CD4-positive, alpha-beta memory T cell (primary cell): ENCODE measurements at regions not wholly inside any gene's neighbourhood (a gene's known extent, or its start where the extent isn't known, plus 50 kb on each side); places are given as distances from the start of the nearest gene placed in this dataset.

Experiments used
- CTCF ChIA-PET: fragments of 350-600 bp; sonication (Branson Sonifier 250); formaldehyde crosslinking; loops from one replicate; lab custom pipeline; 2021; ENCODE audit warnings: inconsistent platforms; ENCODE audit not compliant: partially characterized antibody; lab: Charles Lee
- POLR2A ChIA-PET: fragments of 350-600 bp; sonication (Branson Sonifier 250); formaldehyde crosslinking; loops from one replicate; lab custom pipeline; 2021; ENCODE audit not compliant: partially characterized antibody; lab: Charles Lee
- DNase-seq, 5 donors: peaks; one replicate each; pipeline versions ENCODE4 v3.0.0 to v3.0.0-alpha.2; 2020 to 2022; ENCODE audit warnings: mixed read lengths in 1 of 5
- H3K27ac ChIP-seq: one replicate; pipeline ENCODE4 v1.7.0; 2013; ENCODE audit warnings: low read depth, low read length
- H3K27me3 ChIP-seq: 2 replicates; pipeline ENCODE4 v1.7.0; 2013; ENCODE audit warnings: mild to moderate bottlenecking, low read length, moderate library complexity; ENCODE audit not compliant: insufficient read depth
- H3K36me3 ChIP-seq: 2 replicates; pipeline ENCODE4 v1.7.0; 2013; ENCODE audit warnings: mild to moderate bottlenecking, low read length, moderate library complexity; ENCODE audit not compliant: insufficient read depth
- H3K4me1 ChIP-seq: 2 replicates; pipeline ENCODE4 v1.7.0; 2013; ENCODE audit warnings: mild to moderate bottlenecking, low read length, moderate library complexity; ENCODE audit not compliant: insufficient read depth
- H3K4me3 ChIP-seq, 2 donors: one replicate each; pipeline ENCODE4 v1.7.0; 2013; ENCODE audit warnings: low read length in 2 of 2, mild to moderate bottlenecking in 1 of 2
- H3K9me3 ChIP-seq, 2 donors: one replicate each; pipeline ENCODE4 v1.7.0; 2013; ENCODE audit warnings: low read length in 2 of 2, control low read depth in 1 of 2; ENCODE audit not compliant: control insufficient read depth in 1 of 2
- H3K27ac Mint-ChIP-seq, 7 donors: one replicate each; pipeline ENCODE4 v1.8.0; 2020 to 2021; ENCODE audit warnings: mixed read lengths in 7 of 7, mild to moderate bottlenecking in 6 of 7, inconsistent platforms in 3 of 7, moderate library complexity in 3 of 7
- H3K27me3 Mint-ChIP-seq, 2 donors: one replicate each; pipeline ENCODE4 v1.8.0; 2020 to 2021; ENCODE audit warnings: mixed read lengths in 2 of 2
- H3K36me3 Mint-ChIP-seq, 2 donors: one replicate each; pipeline ENCODE4 v1.8.0; 2020 to 2021; ENCODE audit warnings: mixed read lengths in 2 of 2, inconsistent platforms in 1 of 2, mild to moderate bottlenecking in 1 of 2
- H3K4me1 Mint-ChIP-seq, 4 donors: one replicate each; pipeline ENCODE4 v1.8.0; 2020 to 2021; ENCODE audit warnings: mixed read lengths in 4 of 4, mild to moderate bottlenecking in 1 of 4
- H3K4me3 Mint-ChIP-seq, 8 donors: one replicate each; pipeline ENCODE4 v1.8.0; 2020 to 2021; ENCODE audit warnings: mixed read lengths in 8 of 8, mild to moderate bottlenecking in 7 of 8, moderate library complexity in 6 of 8, inconsistent platforms in 3 of 8
- H3K9me3 Mint-ChIP-seq, 8 donors: one replicate each; pipeline ENCODE4 v1.8.0; 2020 to 2021; ENCODE audit warnings: mixed read lengths in 8 of 8, mild to moderate bottlenecking in 5 of 8, inconsistent platforms in 3 of 8, moderate library complexity in 1 of 8
- intact Hi-C: fragments of 100-400 bp; cut with micrococcal nuclease; formaldehyde crosslinking; loops from one replicate; pipeline ENCODE4 v1.15.1; 2023

DNA sequence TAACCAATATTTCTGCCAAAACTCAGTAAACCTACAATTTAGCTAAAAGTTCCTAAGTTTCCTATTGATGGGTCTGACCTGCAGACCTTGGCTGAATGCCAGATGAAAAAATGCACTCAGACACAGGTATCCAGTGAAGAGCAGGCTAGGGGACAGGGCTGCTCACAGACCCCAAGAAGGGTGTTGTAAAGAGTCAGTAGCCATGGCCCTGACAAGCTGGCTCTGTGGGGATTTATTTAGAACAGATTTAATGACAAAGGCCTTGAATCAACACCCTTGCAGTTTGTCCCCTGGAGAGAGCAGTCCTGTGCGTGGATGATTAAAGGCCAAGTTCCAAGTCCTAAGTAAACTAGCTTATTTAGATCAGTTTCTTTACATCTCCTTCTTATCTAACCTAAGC is 1243.2 kb upstream of the ADGRL4 start:
- Histone ChIP-seq H3K9me3 (no peaks in the 10 kb centered on the region), H3K4me3 (no peak overlapping the region), H3K27me3 (no peaks in the 10 kb centered on the region), H3K27ac (no peak overlapping the region), H3K4me1 (no peaks in the 10 kb centered on the region), H3K36me3 (no peaks in the 10 kb centered on the region)
- peaks cover 0 to 24% (median 6%) of the 10 kb centered on the region in 8 donors for H3K9me3 Mint-ChIP-seq
- H3K27ac Mint-ChIP-seq: no peak overlapping the region
- no peaks in the 10 kb centered on the region for H3K36me3 Mint-ChIP-seq
- H3K27me3 Mint-ChIP-seq: no peaks in the 10 kb centered on the region
- no peak overlapping the region for H3K4me3 Mint-ChIP-seq
- intact Hi-C loops: no loop called here
- no peak for DNase-seq
- CTCF ChIA-PET: no interaction called here
- no peaks in the 10 kb centered on the region for H3K4me1 Mint-ChIP-seq
- POLR2A ChIA-PET: no interaction called here

DNA sequence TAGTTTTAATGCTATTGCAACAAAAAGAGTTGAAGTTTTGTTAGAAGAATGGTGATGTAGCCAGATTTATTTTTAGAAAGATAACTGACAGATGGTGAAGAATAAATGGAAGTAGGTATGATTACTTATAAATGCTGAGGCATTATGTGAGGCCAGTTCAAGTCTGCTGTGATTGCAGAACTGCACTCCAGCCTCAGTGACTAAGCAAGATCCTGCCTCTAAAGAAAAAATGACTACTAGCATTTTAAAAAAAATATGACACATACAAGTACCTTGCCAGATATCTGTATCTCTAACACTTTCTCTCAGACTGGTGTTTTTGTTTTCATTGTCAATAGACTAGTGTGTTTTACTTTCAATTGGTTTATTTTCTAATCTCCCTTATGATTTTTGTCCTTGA is 1242.4 kb upstream of the ADGRL4 start:
- Mint-ChIP-seq H3K4me3 (no peak overlapping the region), H3K4me1 (no peaks in the 10 kb centered on the region), H3K27ac (no peak overlapping the region), H3K36me3 (no peaks in the 10 kb centered on the region), H3K27me3 (no peaks in the 10 kb centered on the region), H3K9me3 (peaks cover 0 to 22% (median 6%) of the 10 kb centered on the region in 8 donors)
- H3K27ac ChIP-seq: no peak overlapping the region
- no peaks in the 10 kb centered on the region for H3K36me3 ChIP-seq
- H3K9me3 ChIP-seq: no peaks in the 10 kb centered on the region
- H3K4me3 ChIP-seq: no peak overlapping the region
- intact Hi-C loops: no loop called here
- ChIA-PET POLR2A (no interaction called here), CTCF (no interaction called here)
- no peaks in the 10 kb centered on the region for H3K4me1 ChIP-seq
- H3K27me3 ChIP-seq: no peaks in the 10 kb centered on the region
- DNase-seq: no peak

DNA sequence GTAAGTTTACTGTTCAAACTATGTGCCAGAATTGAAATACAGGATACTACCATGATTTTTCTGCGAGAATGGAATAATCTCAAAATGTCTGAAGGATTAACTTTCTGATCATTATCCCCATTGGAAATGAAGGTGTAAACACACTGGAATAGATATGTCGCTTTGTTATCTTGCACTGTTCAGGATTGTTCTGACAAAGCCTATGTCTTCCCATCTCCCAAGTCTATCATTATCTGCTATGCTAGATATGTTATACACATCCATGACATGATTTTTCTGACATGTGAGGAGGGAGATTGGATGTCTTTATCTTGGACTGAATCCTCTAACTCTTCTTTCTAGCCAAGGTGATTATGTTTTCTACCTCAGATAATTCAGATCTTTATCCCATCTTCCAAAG is 1239.3 kb upstream of the ADGRL4 start:
- H3K27me3 Mint-ChIP-seq: no peaks in the 10 kb centered on the region
- H3K36me3 Mint-ChIP-seq: no peaks in the 10 kb centered on the region
- no peak overlapping the region for H3K27ac Mint-ChIP-seq
- H3K9me3 ChIP-seq: no peaks in the 10 kb centered on the region
- intact Hi-C loops: no loop called here
- no peak for DNase-seq
- no peaks in the 10 kb centered on the region for H3K27me3 ChIP-seq
- ChIA-PET POLR2A (no interaction called here), CTCF (no interaction called here)
- H3K4me3 Mint-ChIP-seq: no peak overlapping the region
- no peak overlapping the region for H3K27ac ChIP-seq
- H3K4me1 Mint-ChIP-seq: no peaks in the 10 kb centered on the region
- H3K4me3 ChIP-seq: no peak overlapping the region
- no peaks in the 10 kb centered on the region for H3K4me1 ChIP-seq
- H3K36me3 ChIP-seq: no peaks in the 10 kb centered on the region
- peaks cover 0 to 22% (median 10%) of the 10 kb centered on the region in 8 donors for H3K9me3 Mint-ChIP-seq

DNA sequence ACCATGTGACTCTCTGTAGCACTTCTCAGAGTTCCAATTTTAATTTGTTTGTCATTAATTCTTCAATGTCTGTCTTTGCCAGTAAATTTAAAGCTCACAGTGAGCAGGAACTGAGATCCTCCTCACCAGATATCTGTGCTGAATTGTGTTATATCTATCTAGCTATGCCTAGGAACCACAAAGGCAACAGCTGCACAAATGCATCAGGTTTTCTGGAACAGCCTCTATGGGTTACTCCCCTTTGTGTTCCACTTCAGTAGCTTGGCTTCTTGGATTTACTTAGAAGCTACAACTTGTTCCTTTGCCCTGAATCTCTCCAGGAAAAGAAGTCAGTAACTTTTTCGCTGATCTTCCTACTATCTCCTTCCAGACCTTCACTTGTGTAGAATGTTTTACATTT is 1237.8 kb upstream of the ADGRL4 start:
- peaks cover 0 to 22% (median 10%) of the 10 kb centered on the region in 8 donors for H3K9me3 Mint-ChIP-seq
- intact Hi-C loops: no loop called here
- Histone ChIP-seq H3K4me3 (no peak overlapping the region), H3K4me1 (no peaks in the 10 kb centered on the region), H3K27me3 (no peaks in the 10 kb centered on the region), H3K27ac (no peak overlapping the region), H3K9me3 (no peaks in the 10 kb centered on the region), H3K36me3 (no peaks in the 10 kb centered on the region)
- DNase-seq: no peak
- no peaks in the 10 kb centered on the region for H3K4me1 Mint-ChIP-seq
- H3K4me3 Mint-ChIP-seq: no peak overlapping the region
- POLR2A ChIA-PET: no interaction called here
- H3K27me3 Mint-ChIP-seq: no peaks in the 10 kb centered on the region
- CTCF ChIA-PET: no interaction called here
- H3K36me3 Mint-ChIP-seq: no peaks in the 10 kb centered on the region
- no peak overlapping the region for H3K27ac Mint-ChIP-seq

DNA sequence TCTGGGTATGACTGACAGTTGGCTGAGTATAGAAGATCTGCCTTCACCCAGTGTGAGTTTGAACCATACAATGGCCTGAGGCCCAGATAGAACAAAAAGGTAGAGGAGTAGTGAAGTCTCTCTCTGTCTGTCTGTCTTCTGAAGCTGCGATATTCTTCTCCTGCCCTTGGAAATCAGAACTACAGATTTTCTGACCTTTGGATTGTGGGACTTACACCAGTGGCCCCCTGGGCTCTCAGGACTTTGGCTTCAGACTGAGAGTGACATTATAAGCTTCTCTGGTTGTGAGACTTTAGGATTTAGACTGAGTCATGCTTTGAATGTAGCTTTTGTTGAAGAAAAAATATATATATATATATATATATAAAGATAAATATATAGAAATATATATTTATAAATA is 1235.0 kb upstream of the ADGRL4 start:
- Mint-ChIP-seq H3K4me1 (no peaks in the 10 kb centered on the region), H3K27ac (no peak overlapping the region), H3K27me3 (no peaks in the 10 kb centered on the region), H3K36me3 (no peaks in the 10 kb centered on the region), H3K4me3 (no peak overlapping the region), H3K9me3 (peaks cover 0 to 17% (median 11%) of the 10 kb centered on the region in 8 donors)
- H3K27me3 ChIP-seq: no peaks in the 10 kb centered on the region
- intact Hi-C loops: no loop called here
- CTCF ChIA-PET: no interaction called here
- no peaks in the 10 kb centered on the region for H3K9me3 ChIP-seq
- DNase-seq: no peak
- H3K27ac ChIP-seq: no peak overlapping the region
- H3K36me3 ChIP-seq: no peaks in the 10 kb centered on the region
- POLR2A ChIA-PET: no interaction called here
- H3K4me1 ChIP-seq: no peaks in the 10 kb centered on the region
- no peak overlapping the region for H3K4me3 ChIP-seq

DNA sequence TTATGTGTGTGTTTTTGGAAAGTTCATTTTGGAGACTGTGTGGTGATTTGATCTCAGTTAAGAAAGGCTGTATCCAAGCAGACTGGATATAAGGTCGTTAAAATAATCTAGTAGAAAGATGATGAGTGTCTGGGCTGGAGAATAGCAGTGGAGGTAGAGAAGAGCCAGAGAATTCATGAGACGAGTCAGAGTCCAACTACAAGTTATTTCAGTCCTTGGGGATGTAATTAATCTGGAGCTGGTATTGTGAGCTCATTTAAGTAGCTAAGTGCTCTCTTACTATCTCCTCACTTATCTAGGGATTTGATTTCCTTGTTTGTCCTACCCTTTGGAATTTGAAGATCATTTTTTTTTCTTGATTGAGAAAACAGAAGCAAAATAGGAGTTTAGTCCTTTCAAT is 1219.0 kb upstream of the ADGRL4 start:
- Mint-ChIP-seq H3K9me3 (peaks cover 0 to 7% (median 3%) of the 10 kb centered on the region in 8 donors), H3K27me3 (no peaks in the 10 kb centered on the region), H3K4me1 (no peaks in the 10 kb centered on the region), H3K27ac (no peak overlapping the region), H3K36me3 (no peaks in the 10 kb centered on the region), H3K4me3 (no peak overlapping the region)
- intact Hi-C loops: no loop called here
- no peaks in the 10 kb centered on the region for H3K9me3 ChIP-seq
- no peaks in the 10 kb centered on the region for H3K27me3 ChIP-seq
- POLR2A ChIA-PET: no interaction called here
- no peaks in the 10 kb centered on the region for H3K4me1 ChIP-seq
- CTCF ChIA-PET: no interaction called here
- H3K36me3 ChIP-seq: no peaks in the 10 kb centered on the region
- no peak overlapping the region for H3K27ac ChIP-seq
- no peak overlapping the region for H3K4me3 ChIP-seq
- DNase-seq: no peak

DNA sequence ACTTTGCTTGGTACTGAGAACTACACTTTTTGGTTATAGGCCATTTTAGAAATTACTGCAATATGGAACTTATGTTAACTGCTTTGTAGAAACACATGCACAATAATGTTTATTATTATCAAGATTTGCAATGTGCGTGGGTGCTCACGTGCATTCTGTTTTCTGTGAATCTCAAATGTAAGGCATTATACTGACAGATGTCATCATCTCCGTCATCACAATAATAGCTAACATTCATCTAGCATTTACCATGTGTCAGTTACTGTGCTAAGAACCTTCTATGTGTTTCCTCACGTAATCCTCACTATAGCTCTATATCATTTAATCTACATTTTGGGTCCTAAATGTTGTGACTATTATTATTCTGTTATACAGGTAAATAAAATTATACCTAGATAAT is 1214.8 kb upstream of the ADGRL4 start:
- Mint-ChIP-seq H3K4me1 (no peaks in the 10 kb centered on the region), H3K9me3 (peaks cover 0 to 9% (median 5%) of the 10 kb centered on the region in 8 donors), H3K27me3 (no peaks in the 10 kb centered on the region), H3K27ac (no peak overlapping the region), H3K4me3 (no peak overlapping the region), H3K36me3 (no peaks in the 10 kb centered on the region)
- Histone ChIP-seq H3K27ac (no peak overlapping the region), H3K4me1 (no peaks in the 10 kb centered on the region), H3K9me3 (no peaks in the 10 kb centered on the region), H3K27me3 (no peaks in the 10 kb centered on the region), H3K4me3 (no peak overlapping the region), H3K36me3 (no peaks in the 10 kb centered on the region)
- POLR2A ChIA-PET: no interaction called here
- intact Hi-C loops: no loop called here
- CTCF ChIA-PET: no interaction called here
- DNase-seq: no peak

DNA sequence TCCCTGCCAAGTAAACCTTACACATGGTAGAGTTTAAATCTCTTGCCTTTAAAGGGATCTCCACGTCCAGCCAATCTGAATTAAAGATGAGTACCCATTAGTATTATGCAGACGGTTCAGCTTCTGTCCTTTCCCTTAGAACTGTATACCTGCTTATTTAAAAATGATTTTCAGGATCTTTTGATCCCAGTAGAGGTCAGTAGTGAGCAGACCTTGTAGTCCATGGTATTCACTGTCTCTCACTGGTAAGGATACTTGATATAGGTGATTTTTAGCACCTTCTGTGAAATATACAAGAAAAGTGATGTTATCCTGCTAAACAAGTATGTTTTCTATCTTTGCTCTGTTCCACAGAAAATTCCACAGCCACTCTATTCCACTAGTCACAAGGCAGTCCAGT is 1211.6 kb upstream of the ADGRL4 start:
- H3K27ac ChIP-seq: no peak overlapping the region
- H3K36me3 ChIP-seq: no peaks in the 10 kb centered on the region
- H3K27me3 ChIP-seq: no peaks in the 10 kb centered on the region
- POLR2A ChIA-PET: no interaction called here
- H3K9me3 ChIP-seq: no peaks in the 10 kb centered on the region
- no peaks in the 10 kb centered on the region for H3K36me3 Mint-ChIP-seq
- no peak overlapping the region for H3K4me3 Mint-ChIP-seq
- H3K4me1 Mint-ChIP-seq: no peaks in the 10 kb centered on the region
- no peaks in the 10 kb centered on the region for H3K27me3 Mint-ChIP-seq
- peaks cover 0 to 10% (median 5%) of the 10 kb centered on the region in 8 donors for H3K9me3 Mint-ChIP-seq
- no peak overlapping the region for H3K27ac Mint-ChIP-seq
- CTCF ChIA-PET: no interaction called here
- no peak overlapping the region for H3K4me3 ChIP-seq
- H3K4me1 ChIP-seq: no peaks in the 10 kb centered on the region
- intact Hi-C loops: no loop called here
- DNase-seq: no peak
